GM23338 (cell line): ENCODE measurements at regions not wholly inside any gene's neighbourhood (a gene's known extent, or its start where the extent isn't known, plus 50 kb on each side); places are given as distances from the start of the nearest gene placed in this dataset.

Experiments used
- ATAC-seq: fragments of 200-7000 bp; cut with Tn5 transposase; 3 replicates; pipeline ENCODE4 v1.9.1; 2020
- DNase-seq: peaks from one replicate; pipeline ENCODE4 v3.0.0-alpha.2; 2015; ENCODE audit warnings: low spot score
- H2AFZ ChIP-seq: fragments of 200-600 bp; sonication (generic); 2 replicates; pipeline ENCODE4 v1.8.0; 2016; ENCODE audit warnings: antibody characterized with exemption, mild to moderate bottlenecking, moderate library complexity
- H3F3A ChIP-seq: fragments of 200-600 bp; sonication (generic); replicated peaks from 2 replicates; pipeline ENCODE4 v1.8.0; 2017; ENCODE audit warnings: antibody characterized with exemption, mixed run types, low read depth
- H3K27ac ChIP-seq: fragments of 200-600 bp; sonication (generic); 2 replicates; pipeline ENCODE4 v1.6.1; 2016; ENCODE audit warnings: low read depth
- H3K27me3 ChIP-seq: fragments of 200-600 bp; sonication (generic); 2 replicates; pipeline ENCODE4 v1.8.0; 2016; ENCODE audit warnings: mild to moderate bottlenecking, mixed run types, moderate library complexity; ENCODE audit not compliant: insufficient read depth
- H3K36me3 ChIP-seq: fragments of 200-600 bp; sonication (generic); 2 replicates; pipeline ENCODE4 v1.8.0; 2016; ENCODE audit warnings: mild to moderate bottlenecking; ENCODE audit not compliant: insufficient read depth
- H3K4me1 ChIP-seq: fragments of 200-600 bp; sonication (generic); 2 replicates; pipeline ENCODE4 v1.8.0; 2016; ENCODE audit warnings: mild to moderate bottlenecking, moderate library complexity; ENCODE audit not compliant: insufficient read depth
- H3K4me2 ChIP-seq: fragments of 200-600 bp; sonication (generic); 2 replicates; pipeline ENCODE4 v1.7.1; 2017; ENCODE audit warnings: mixed run types
- H3K4me3 ChIP-seq: fragments of 200-600 bp; sonication (generic); 2 replicates; pipeline ENCODE4 v1.6.1; 2016; ENCODE audit warnings: mixed run types
- H3K79me2 ChIP-seq: fragments of 200-600 bp; sonication (generic); replicated peaks from 2 replicates; pipeline ENCODE4 v1.8.0; 2017; ENCODE audit warnings: mild to moderate bottlenecking; ENCODE audit not compliant: insufficient read depth
- H3K9me2 ChIP-seq: fragments of 200-600 bp; sonication (generic); 2 replicates; pipeline ENCODE4 v1.8.0; 2017; ENCODE audit not compliant: insufficient read depth
- H4K20me1 ChIP-seq: fragments of 200-600 bp; sonication (generic); replicated peaks from 2 replicates; pipeline ENCODE4 v1.8.0; 2017; ENCODE audit warnings: mild to moderate bottlenecking; ENCODE audit not compliant: insufficient read depth
- H3K27ac Mint-ChIP-seq: 2 replicates; pipeline ENCODE4 v1.8.0; 2020; ENCODE audit warnings: inconsistent platforms, mild to moderate bottlenecking, moderate library complexity, mixed read lengths
- H3K27me3 Mint-ChIP-seq: 3 replicates; pipeline ENCODE4 v1.8.0; 2022; ENCODE audit warnings: low read depth, mild to moderate bottlenecking, moderate library complexity, mixed read lengths, inconsistent platforms; ENCODE audit not compliant: insufficient read depth, poor library complexity
- H3K36me3 Mint-ChIP-seq: 3 replicates; pipeline ENCODE4 v1.8.0; 2021; ENCODE audit warnings: low read depth, mild to moderate bottlenecking, inconsistent platforms, moderate library complexity, mixed read lengths
- H3K4me1 Mint-ChIP-seq: 3 replicates; pipeline ENCODE4 v1.8.0; 2020; ENCODE audit warnings: mild to moderate bottlenecking, inconsistent platforms, mixed read lengths
- H3K4me3 Mint-ChIP-seq: 3 replicates; pipeline ENCODE4 v1.8.0; 2021; ENCODE audit warnings: moderate library complexity, mild to moderate bottlenecking, inconsistent platforms, mixed read lengths
- H3K9me3 Mint-ChIP-seq: 3 replicates; pipeline ENCODE4 v1.8.0; 2020; ENCODE audit warnings: moderate library complexity, mild to moderate bottlenecking, inconsistent platforms, mixed read lengths
- CREB1 ChIP-seq: fragments of 250-450 bp; sonication (Bioruptor Pico); IDR thresholded peaks from 2 replicates; pipeline ENCODE4 v1.5.0; 2020; ENCODE audit warnings: low read depth, mild to moderate bottlenecking, moderate library complexity
- CTCF ChIP-seq, 2 experiments: fragments of 200-600 bp in 1 of 2; sonication (generic) in 1 of 2; conservative IDR thresholded peaks; 2 replicates each; pipeline versions ENCODE4 v1.5.1 to v1.6.1; 2016 to 2017; ENCODE audit warnings: antibody characterized with exemption in 2 of 2, low read depth in 2 of 2, mild to moderate bottlenecking in 2 of 2, moderate library complexity in 1 of 2
- ETS1 ChIP-seq: IDR thresholded peaks from 2 replicates; pipeline ENCODE4 v1.6.1; 2016; ENCODE audit warnings: antibody characterized with exemption
- EZH2phosphoT487 ChIP-seq: fragments of 200-600 bp; sonication (generic); IDR thresholded peaks from one replicate; pipeline ENCODE4 v1.8.1; 2018; ENCODE audit warnings: antibody characterized with exemption; ENCODE audit not compliant: unreplicated experiment
- JUNB ChIP-seq: IDR thresholded peaks from one replicate; pipeline ENCODE4 v1.6.1; 2016; ENCODE audit warnings: antibody characterized with exemption; ENCODE audit not compliant: unreplicated experiment
- NANOG ChIP-seq: IDR thresholded peaks from 2 replicates; pipeline ENCODE4 v1.6.1; 2016; ENCODE audit warnings: antibody characterized with exemption, borderline replicate concordance
- POLR2AphosphoS5 ChIP-seq: IDR thresholded peaks from 2 replicates; pipeline ENCODE4 v1.6.1; 2016; ENCODE audit warnings: antibody characterized with exemption, low read depth
- REST ChIP-seq: IDR thresholded peaks from one replicate; pipeline ENCODE4 v1.6.1; 2018; ENCODE audit warnings: antibody characterized with exemption; ENCODE audit not compliant: unreplicated experiment
- STAT1 ChIP-seq: IDR thresholded peaks from one replicate; pipeline ENCODE4 v1.6.1; 2016; ENCODE audit warnings: antibody characterized with exemption; ENCODE audit not compliant: unreplicated experiment
- ZNF114 ChIP-seq: fragments of 250-450 bp; sonication (Bioruptor Pico); IDR thresholded peaks from 2 replicates; pipeline ENCODE4 v1.5.0; 2020; ENCODE audit warnings: mild to moderate bottlenecking, moderate library complexity
- ZNF331 ChIP-seq: fragments of 250-450 bp; sonication (Bioruptor Pico); IDR thresholded peaks from 2 replicates; pipeline ENCODE4 v1.5.0; 2020; ENCODE audit warnings: low read depth, mild to moderate bottlenecking, moderate library complexity
- ZNF462 ChIP-seq: fragments of 250-450 bp; sonication (Bioruptor Pico); IDR thresholded peaks from 2 replicates; pipeline ENCODE4 v1.5.0; 2020; ENCODE audit warnings: mild to moderate bottlenecking, moderate library complexity

DNA sequence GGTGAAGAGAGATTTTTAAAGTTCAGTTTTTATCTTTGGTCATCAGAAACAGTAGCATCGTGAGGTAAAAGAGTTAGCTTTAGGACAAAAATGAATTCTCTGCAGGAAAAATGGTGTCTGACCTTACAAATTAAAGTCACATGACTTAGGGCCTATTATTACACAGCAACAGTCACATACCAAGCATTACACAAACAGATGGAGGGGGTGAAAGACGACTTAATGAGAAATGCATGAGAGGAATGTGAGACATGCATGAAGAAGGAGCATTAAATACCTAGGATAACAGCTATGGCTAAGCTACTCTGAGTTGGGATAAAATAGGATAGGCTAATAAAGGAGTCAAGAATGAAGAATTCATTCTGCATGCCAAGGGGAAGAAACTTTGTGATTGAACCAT lies 77.5 kb downstream of the BLID start (continued):
- TF ChIP-seq REST (no peak), CREB1 (CRISPR knock-in tag) (no peak), ZNF331 (CRISPR knock-in tag) (no peak)

GRCh38 chr11:122037911-122038310 lies 78.1 kb downstream of the BLID start:
- Histone ChIP-seq H3K4me3 (no peak overlapping the region), H3F3A (no peaks in the 10 kb centered on the region), H3K9me2 (peaks cover 12% of the 10 kb centered on the region), H4K20me1 (no peaks in the 10 kb centered on the region), H3K27me3 (no peaks in the 10 kb centered on the region), H2AFZ (no peak overlapping the region), H3K36me3 (no peaks in the 10 kb centered on the region), H3K79me2 (no peaks in the 10 kb centered on the region), H3K27ac (no peak overlapping the region), H3K4me2 (no peak overlapping the region), H3K4me1 (peaks cover 55% of the 10 kb centered on the region)
- no peak for ATAC-seq
- H3K4me3 Mint-ChIP-seq, result no peak overlapping the region
- no peak overlapping the region for H3K27ac Mint-ChIP-seq
- H3K27me3 Mint-ChIP-seq, result peaks cover 4% of the 10 kb centered on the region
- H3K36me3 Mint-ChIP-seq, result no peaks in the 10 kb centered on the region
- no peak for DNase-seq
- peaks cover 38% of the 10 kb centered on the region for H3K4me1 Mint-ChIP-seq
- no peaks in the 10 kb centered on the region for H3K9me3 Mint-ChIP-seq
- TF ChIP-seq ETS1 (no peak), NANOG (no peak), STAT1 (no peak), CREB1 (CRISPR knock-in tag) (no peak), EZH2phosphoT487 (no peak), ZNF331 (CRISPR knock-in tag) (no peak), JUNB (no peak), ZNF462 (CRISPR knock-in tag) (no peak), POLR2AphosphoS5 (no peak), ZNF114 (CRISPR knock-in tag) (no peak), CTCF (conservative IDR thresholded peaks at IDR 0.05; ENCODE audit: low read depth in 2 of 2) (no peak)
